RWPE1 (cell line): ENCODE measurements at regions not wholly inside any gene's neighbourhood (a gene's known extent, or its start where the extent isn't known, plus 50 kb on each side); places are given as distances from the start of the nearest gene placed in this dataset.

Experiments
- CTCF ChIA-PET: fragments of 350-600 bp; sonication (Branson Sonifier 250); formaldehyde crosslinking; extraction: SDS; loops from one replicate; lab custom pipeline; 2021; lab: Yijun Ruan, JAX
- POLR2A ChIA-PET: fragments of 400-600 bp; formaldehyde crosslinking; extraction: SDS; loops from one replicate; lab custom pipeline; 2020; ENCODE audit warnings: antibody characterized with exemption; ENCODE audit not compliant: low non-redundant PET; lab: Yijun Ruan, JAX
- DNase-seq: peaks from one replicate; pipeline ENCODE4 v3.0.0; 2012; ENCODE audit warnings: low spot score
- H3K27ac ChIP-seq: fragments of 450-650 bp; 2 replicates; pipeline ENCODE4 v1.5.1; 2017
- CTCF ChIP-seq: fragments of 450-650 bp; conservative IDR thresholded peaks from 2 replicates; pipeline ENCODE4 v1.5.1; 2017; ENCODE audit warnings: low read depth, mild to moderate bottlenecking

- CTCF ChIA-PET, result no interaction called here
- H3K27ac ChIP-seq, result no peak overlapping the region
- POLR2A ChIA-PET, result no interaction called here
- DNase-seq, result no peak
- no peak for TF ChIP-seq CTCF
Observed at GRCh38 chr3:64827019-64827418, 139.2 kb upstream of the ADAMTS9 start.

GRCh38 chr3:64825404-64826120 lies 137.8 kb upstream of the ADAMTS9 start:
- DNase-seq, result no peak
- H3K27ac ChIP-seq, result no peak overlapping the region
- CTCF ChIA-PET, result no interaction called here
- POLR2A ChIA-PET, result no interaction called here
- no peak for TF ChIP-seq CTCF

GRCh38 chr3:64824394-64824909 lies 136.7 kb upstream of the ADAMTS9 start:
- no peak for DNase-seq
- ChIA-PET CTCF (no interaction called here), POLR2A (no interaction called here)
- H3K27ac ChIP-seq, result no peak overlapping the region
- TF ChIP-seq CTCF, result no peak

GRCh38 chr3:64818196-64818595 lies 130.4 kb upstream of the ADAMTS9 start:
- DNase-seq, result no peak
- ChIA-PET CTCF (no interaction called here), POLR2A (no interaction called here)
- no peak for TF ChIP-seq CTCF
- H3K27ac ChIP-seq, result no peak overlapping the region

- DNase-seq, result no peak
- ChIA-PET CTCF (interaction anchor here (0.6 kb wide), 1 partner anchor 95 kb away, joined by 5 read pairs; no protein-coding TSS in a partner anchor), POLR2A (no interaction called here)
- TF ChIP-seq CTCF, result no peak
- no peak overlapping the region for H3K27ac ChIP-seq
Observed at GRCh38 chr3:64816355-64816754, 128.6 kb upstream of the ADAMTS9 start.

- DNase-seq, result no peak
- CTCF ChIA-PET, result no interaction called here
- no peak for TF ChIP-seq CTCF
- POLR2A ChIA-PET, result no interaction called here
- no peak overlapping the region for H3K27ac ChIP-seq
Observed at GRCh38 chr3:64815789-64816188, 128.0 kb upstream of the ADAMTS9 start.
